Fibroblast of skin of back (primary cell): ENCODE measurements at regions not wholly inside any gene's neighbourhood (a gene's known extent, or its start where the extent isn't known, plus 50 kb on each side); places are given as distances from the start of the nearest gene placed in this dataset.

Source experiments
- DNase-seq: peaks from one replicate; pipeline ENCODE4 v3.0.0-alpha.2; 2013

GRCh38 chr20:60586269-60587050 lies 628.2 kb downstream of the CDH26 start:
- DNase-seq = no peak

- no peak for DNase-seq
Measured at GRCh38 chr20:60587986-60588385, 629.8 kb downstream of the CDH26 start.

GRCh38 chr20:60589623-60590022 lies 631.4 kb downstream of the CDH26 start:
- DNase-seq = peak; percentile 3

- no peak for DNase-seq
Measured at GRCh38 chr20:60591172-60591799, 633.1 kb downstream of the CDH26 start.

- DNase-seq = no peak
Measured at GRCh38 chr20:60598528-60598927, 640.3 kb downstream of the CDH26 start.

- DNase-seq = no peak
Measured at GRCh38 chr20:60599381-60599780, 641.2 kb downstream of the CDH26 start.

GRCh38 chr20:60600036-60600435 lies 641.8 kb downstream of the CDH26 start:
- no peak for DNase-seq

- no peak for DNase-seq
Measured at GRCh38 chr20:60624066-60624465, 628.0 kb upstream of the CDH4 start.

GRCh38 chr20:60627751-60628565 lies 624.1 kb upstream of the CDH4 start:
- DNase-seq = no peak

- no peak for DNase-seq
Measured at GRCh38 chr20:60628749-60629148, 623.3 kb upstream of the CDH4 start.

GRCh38 chr20:60629206-60629605 lies 622.9 kb upstream of the CDH4 start:
- no peak for DNase-seq

GRCh38 chr20:60630609-60631008 lies 621.5 kb upstream of the CDH4 start:
- DNase-seq = no peak

GRCh38 chr20:60631585-60632287 lies 620.3 kb upstream of the CDH4 start:
- no peak for DNase-seq

GRCh38 chr20:60632391-60633262 lies 619.4 kb upstream of the CDH4 start:
- no peak for DNase-seq

- no peak for DNase-seq
Measured at GRCh38 chr20:60634491-60635172, 617.4 kb upstream of the CDH4 start.

- no peak for DNase-seq
Measured at GRCh38 chr20:60636417-60636816, 615.6 kb upstream of the CDH4 start.

GRCh38 chr20:60637801-60638200 lies 614.3 kb upstream of the CDH4 start:
- DNase-seq = no peak

- DNase-seq = no peak
Measured at GRCh38 chr20:60638430-60639098, 613.5 kb upstream of the CDH4 start.

- no peak for DNase-seq
Measured at GRCh38 chr20:60641879-60642447, 610.1 kb upstream of the CDH4 start.

- DNase-seq = no peak
Measured at GRCh38 chr20:60642541-60642940, 609.5 kb upstream of the CDH4 start.
